Erythroblast (primary cell): ENCODE measurements at regions not wholly inside any gene's neighbourhood (a gene's known extent, or its start where the extent isn't known, plus 50 kb on each side); places are given as distances from the start of the nearest gene placed in this dataset.
"Not testable (repeated sequence)": the region's sequence is repeated elsewhere in the genome, so short reads cannot be mapped to it uniquely, and the experiment has no call there.

Experiments
- DNase-seq, 2 experiments: peaks; one replicate each; lab custom pipeline; 2025; lab: John Stamatoyannopoulos, UW
- GATA1 ChIP-seq: IDR thresholded peaks from 2 replicates; pipeline ENCODE4 v1.6.1; 2011; ENCODE audit warnings: low read depth, mild to moderate bottlenecking, control low read depth, low read length, moderate library complexity
- POLR2A ChIP-seq: IDR thresholded peaks from 2 replicates; pipeline ENCODE4 v1.6.1; 2011; ENCODE audit warnings: mild to moderate bottlenecking, low read length

GRCh38 chrX:40530509-40530908 lies 50.3 kb upstream of the ATP6AP2 start:
- TF ChIP-seq GATA1 (no peak), POLR2A (no peak)
- DNase-seq = no peak

GRCh38 chrX:40527543-40527942 lies 53.2 kb upstream of the ATP6AP2 start:
- no peak for TF ChIP-seq GATA1
- DNase-seq = no peak

- no peak for DNase-seq
- TF ChIP-seq GATA1 = no peak
- no peak for TF ChIP-seq POLR2A
Measured at GRCh38 chrX:40526412-40526811, 54.4 kb upstream of the ATP6AP2 start.

GRCh38 chrX:40525901-40526300 lies 54.9 kb upstream of the ATP6AP2 start:
- DNase-seq = not testable (repeated sequence)

- DNase-seq = no peak
- TF ChIP-seq GATA1 (no peak), POLR2A (no peak)
Measured at GRCh38 chrX:40524423-40524822, 56.3 kb upstream of the ATP6AP2 start.

GRCh38 chrX:40523852-40524251 lies 56.9 kb upstream of the ATP6AP2 start:
- TF ChIP-seq GATA1 = no peak
- TF ChIP-seq POLR2A = no peak

GRCh38 chrX:40521868-40522450 lies 58.8 kb upstream of the ATP6AP2 start:
- no peak for TF ChIP-seq POLR2A
- no peak for TF ChIP-seq GATA1
- DNase-seq = no peak

More at GRCh38 chrX:40523852-40524251, 56.9 kb upstream of the ATP6AP2 start:
- DNase-seq = no peak

GRCh38 chrX:40514376-40514775 lies 66.4 kb upstream of the ATP6AP2 start:
- no peak for TF ChIP-seq GATA1
- no peak for TF ChIP-seq POLR2A
- DNase-seq = no peak

- DNase-seq = no peak
Measured at GRCh38 chrX:40513835-40514234, 66.9 kb upstream of the ATP6AP2 start.

GRCh38 chrX:40513012-40513411 lies 67.8 kb upstream of the ATP6AP2 start:
- no peak for DNase-seq
- no peak for TF ChIP-seq GATA1
- no peak for TF ChIP-seq POLR2A

More at GRCh38 chrX:40513835-40514234, 66.9 kb upstream of the ATP6AP2 start:
- TF ChIP-seq GATA1 = no peak
- TF ChIP-seq POLR2A = no peak

- TF ChIP-seq POLR2A = no peak
- no peak for TF ChIP-seq GATA1
- no peak for DNase-seq
Measured at GRCh38 chrX:40511258-40511657, 69.5 kb upstream of the ATP6AP2 start.

GRCh38 chrX:40508560-40508959 lies 72.2 kb upstream of the ATP6AP2 start:
- no peak for TF ChIP-seq GATA1
- no peak for TF ChIP-seq POLR2A
- no peak for DNase-seq

- TF ChIP-seq GATA1 = no peak
- no peak for TF ChIP-seq POLR2A
- DNase-seq = no peak
Measured at GRCh38 chrX:40506201-40506985, 74.4 kb upstream of the ATP6AP2 start.

- DNase-seq = no peak
- TF ChIP-seq POLR2A (no peak), GATA1 (no peak)
Measured at GRCh38 chrX:40504801-40505605, 75.8 kb upstream of the ATP6AP2 start.
